ENCODE measurements at regions not wholly inside any gene's neighbourhood (a gene's known extent, or its start where the extent isn't known, plus 50 kb on each side); places are given as distances from the start of the nearest gene placed in this dataset.

DNA sequence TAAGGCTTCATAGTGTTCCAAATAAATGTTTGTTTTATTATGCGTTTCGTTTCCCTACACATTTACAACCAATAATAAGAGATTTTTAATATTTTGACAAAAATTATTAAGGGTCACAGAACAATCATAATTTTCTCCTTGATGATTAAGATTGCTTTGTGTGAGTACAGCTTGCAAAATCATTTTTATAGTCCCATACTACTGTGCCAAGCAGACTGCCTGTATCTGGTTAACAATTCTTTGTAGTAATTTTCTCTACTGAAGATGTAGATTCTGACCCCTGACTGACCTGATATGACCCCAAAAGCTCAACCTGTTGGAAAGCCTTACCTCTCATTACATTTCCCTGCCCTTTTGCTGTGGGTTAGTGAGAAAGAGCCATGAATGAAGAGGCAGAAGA is 311.9 kb upstream of the PIK3R1 start:
- TF ChIP-seq GATA2 (IDR thresholded peaks at IDR 0.05; ENCODE audit: low read depth, low read length): no peak
- no peak for TF ChIP-seq GATA3 (IDR thresholded peaks at IDR 0.05; ENCODE audit: low read depth, low read length)
